22Rv1 (cell line): ENCODE measurements at regions not wholly inside any gene's neighbourhood (a gene's known extent, or its start where the extent isn't known, plus 50 kb on each side); places are given as distances from the start of the nearest gene placed in this dataset.

Experiments used
- CTCF ChIP-seq: fragments of 450-650 bp; IDR thresholded peaks from 2 replicates; pipeline ENCODE4 v1.5.1; 2017; ENCODE audit warnings: mild to moderate bottlenecking
- ZFX ChIP-seq: fragments of 450-650 bp; IDR thresholded peaks from 2 replicates; pipeline ENCODE4 v1.6.1; 2017; ENCODE audit warnings: antibody characterized with exemption, borderline replicate concordance

GRCh38 chr16:26505496-26505895, 561.2 kb upstream of the C16orf82 start:
- TF ChIP-seq ZFX = no peak
- no peak for TF ChIP-seq CTCF
